PC-3 (cell line): ENCODE measurements at regions not wholly inside any gene's neighbourhood (a gene's known extent, or its start where the extent isn't known, plus 50 kb on each side); places are given as distances from the start of the nearest gene placed in this dataset.
"Not testable (repeated sequence)": the region's sequence is repeated elsewhere in the genome, so short reads cannot be mapped to it uniquely, and the experiment has no call there.

Source experiments
- CTCF ChIP-seq: fragments of 300-600 bp; sonication (generic); conservative IDR thresholded peaks from 2 replicates; pipeline ENCODE4 v1.5.1; 2017; ENCODE audit warnings: antibody characterized with exemption, low read depth, mild to moderate bottlenecking, low read length
- EZH2 ChIP-seq: fragments of 300-600 bp; sonication (generic); IDR thresholded peaks from one replicate; pipeline ENCODE4 v1.6.1; 2017; ENCODE audit warnings: antibody characterized with exemption, mild to moderate bottlenecking, low read length; ENCODE audit not compliant: unreplicated experiment

GRCh38 chr7:75226102-75226501, 133.7 kb downstream of the GTF2IRD2B start:
- TF ChIP-seq CTCF, EZH2: not testable (repeated sequence)
